Stimulated activated naive B cell treated with anti-CD40 and anti-IgM and Interleukin-4, amounts not matched to agents 10 μg/mL and 1 μg/mL and 100 μg/mL, for 72 hours (primary cell): ENCODE measurements at regions not wholly inside any gene's neighbourhood (a gene's known extent, or its start where the extent isn't known, plus 50 kb on each side); places are given as distances from the start of the nearest gene placed in this dataset.
"Not testable (repeated sequence)": the region's sequence is repeated elsewhere in the genome, so short reads cannot be mapped to it uniquely, and the experiment has no call there.

ENCODE experiments used
- ATAC-seq, 2 donors: fragments of 150-1000 bp; cut with Tn5 transposase; replicated peaks; 2 replicates each; pipeline ENCODE4 v1.10.0; 2021; ENCODE audit warnings: moderate library complexity in 1 of 2
- DNase-seq: peaks from one replicate; pipeline ENCODE4 v3.0.0; 2021
- H3K27ac Mint-ChIP-seq: one replicate; pipeline ENCODE4 v1.8.0; 2022; ENCODE audit warnings: mild to moderate bottlenecking, mixed read lengths
- H3K27me3 Mint-ChIP-seq, 2 donors: one replicate each; pipeline ENCODE4 v1.8.0; 2022; ENCODE audit warnings: mixed read lengths in 2 of 2
- H3K36me3 Mint-ChIP-seq, 2 donors: one replicate each; pipeline ENCODE4 v1.8.0; 2022; ENCODE audit warnings: mixed read lengths in 2 of 2, mild to moderate bottlenecking in 1 of 2
- H3K4me1 Mint-ChIP-seq, 2 donors: one replicate each; pipeline ENCODE4 v1.8.0; 2022; ENCODE audit warnings: mixed read lengths in 2 of 2, mild to moderate bottlenecking in 1 of 2
- H3K4me3 Mint-ChIP-seq, 2 donors: one replicate each; pipeline ENCODE4 v1.8.0; 2022; ENCODE audit warnings: mild to moderate bottlenecking in 2 of 2, mixed read lengths in 2 of 2, moderate library complexity in 1 of 2
- H3K9me3 Mint-ChIP-seq, 2 donors: one replicate each; pipeline ENCODE4 v1.8.0; 2022; ENCODE audit warnings: mixed read lengths in 2 of 2, mild to moderate bottlenecking in 1 of 2

- H3K27me3 Mint-ChIP-seq = peaks cover 31 to 34% of the 10 kb centered on the region in 2 donors
- H3K4me3 Mint-ChIP-seq = no peak overlapping the region
- no peaks in the 10 kb centered on the region for H3K4me1 Mint-ChIP-seq
- DNase-seq (no peak), ATAC-seq (no peak)
- H3K27ac Mint-ChIP-seq = no peak overlapping the region
- no peaks in the 10 kb centered on the region for H3K9me3 Mint-ChIP-seq
- H3K36me3 Mint-ChIP-seq = no peaks in the 10 kb centered on the region
These were observed 262.2 kb upstream of the MGAT5 start for GRCh38 chr2:133991606-133992168.

- H3K27me3 Mint-ChIP-seq = peaks cover 28 to 34% of the 10 kb centered on the region in 2 donors
- DNase-seq = no peak
These were observed 261.4 kb upstream of the MGAT5 start for GRCh38 chr2:133992454-133992853.

GRCh38 chr2:133993160-133993559 lies 260.7 kb upstream of the MGAT5 start:
- no peak for ATAC-seq
- Mint-ChIP-seq H3K27ac (no peak overlapping the region), H3K4me3 (no peak overlapping the region), H3K4me1 (no peaks in the 10 kb centered on the region), H3K9me3 (no peaks in the 10 kb centered on the region), H3K36me3 (no peaks in the 10 kb centered on the region), H3K27me3 (peaks cover 24 to 26% of the 10 kb centered on the region in 2 donors)
- DNase-seq = no peak

More at GRCh38 chr2:133992454-133992853, 261.4 kb upstream of the MGAT5 start:
- ATAC-seq = no peak
- Mint-ChIP-seq H3K4me3 (no peak overlapping the region), H3K27ac (no peak overlapping the region), H3K9me3 (no peaks in the 10 kb centered on the region), H3K36me3 (no peaks in the 10 kb centered on the region), H3K4me1 (no peaks in the 10 kb centered on the region)

- peaks cover 6 to 12% of the 10 kb centered on the region in 2 donors for H3K27me3 Mint-ChIP-seq
- DNase-seq, H3K4me1 Mint-ChIP-seq, H3K36me3 Mint-ChIP-seq, H3K27ac Mint-ChIP-seq, H3K9me3 Mint-ChIP-seq, H3K4me3 Mint-ChIP-seq, ATAC-seq: not testable (repeated sequence)
These were observed 255.1 kb upstream of the MGAT5 start for GRCh38 chr2:133998726-133999125.

- H3K27ac Mint-ChIP-seq = no peak overlapping the region
- H3K36me3 Mint-ChIP-seq = no peaks in the 10 kb centered on the region
- peaks cover 0 to 1% of the 10 kb centered on the region in 2 donors for H3K4me1 Mint-ChIP-seq
- H3K9me3 Mint-ChIP-seq = no peaks in the 10 kb centered on the region
- H3K4me3 Mint-ChIP-seq = no peak overlapping the region
- H3K27me3 Mint-ChIP-seq = peaks cover 15 to 18% of the 10 kb centered on the region in 2 donors
- DNase-seq (no peak), ATAC-seq (no peak)
These were observed 251.5 kb upstream of the MGAT5 start for GRCh38 chr2:134002391-134002790.

- DNase-seq = no peak
- Mint-ChIP-seq H3K4me3 (no peak overlapping the region), H3K4me1 (peaks cover 0 to 1% of the 10 kb centered on the region in 2 donors), H3K27ac (no peak overlapping the region), H3K36me3 (no peaks in the 10 kb centered on the region), H3K9me3 (no peaks in the 10 kb centered on the region), H3K27me3 (peaks cover 18 to 20% of the 10 kb centered on the region in 2 donors)
- no peak for ATAC-seq
These were observed 251.0 kb upstream of the MGAT5 start for GRCh38 chr2:134002921-134003320.

- ATAC-seq (no peak), DNase-seq (no peak)
- Mint-ChIP-seq H3K4me1 (peaks cover 0 to 1% of the 10 kb centered on the region in 2 donors), H3K27me3 (peaks cover 13 to 20% of the 10 kb centered on the region in 2 donors), H3K9me3 (no peaks in the 10 kb centered on the region), H3K36me3 (no peaks in the 10 kb centered on the region), H3K4me3 (no peak overlapping the region), H3K27ac (no peak overlapping the region)
These were observed 249.4 kb upstream of the MGAT5 start for GRCh38 chr2:134004467-134004866.

- DNase-seq = no peak
- Mint-ChIP-seq H3K4me3 (no peak overlapping the region), H3K27ac (no peak overlapping the region), H3K27me3 (peaks cover 6 to 20% of the 10 kb centered on the region in 2 donors), H3K36me3 (no peaks in the 10 kb centered on the region), H3K4me1 (no peaks in the 10 kb centered on the region), H3K9me3 (no peaks in the 10 kb centered on the region)
- no peak for ATAC-seq
These were observed 245.0 kb upstream of the MGAT5 start for GRCh38 chr2:134008837-134009236.

GRCh38 chr2:134009440-134009839 lies 244.4 kb upstream of the MGAT5 start:
- Mint-ChIP-seq H3K9me3 (peaks cover 0 to 3% of the 10 kb centered on the region in 2 donors), H3K27me3 (peaks cover 6 to 20% of the 10 kb centered on the region in 2 donors), H3K27ac (no peak overlapping the region), H3K4me1 (no peaks in the 10 kb centered on the region), H3K4me3 (no peak overlapping the region), H3K36me3 (no peaks in the 10 kb centered on the region)
- ATAC-seq (no peak), DNase-seq (no peak)

- not testable (repeated sequence) for H3K27ac Mint-ChIP-seq, H3K36me3 Mint-ChIP-seq, H3K4me3 Mint-ChIP-seq, H3K4me1 Mint-ChIP-seq, ATAC-seq, DNase-seq, H3K9me3 Mint-ChIP-seq
- H3K27me3 Mint-ChIP-seq = peaks cover 6 to 20% of the 10 kb centered on the region in 2 donors
These were observed 244.0 kb upstream of the MGAT5 start for GRCh38 chr2:134009906-134010305.

- Mint-ChIP-seq H3K9me3 (peaks cover 0 to 3% of the 10 kb centered on the region in 2 donors), H3K4me1 (no peaks in the 10 kb centered on the region), H3K36me3 (no peaks in the 10 kb centered on the region), H3K27ac (no peak overlapping the region), H3K27me3 (peaks cover 0 to 12% of the 10 kb centered on the region in 2 donors), H3K4me3 (no peak overlapping the region)
- DNase-seq (no peak), ATAC-seq (no peak)
These were observed 241.8 kb upstream of the MGAT5 start for GRCh38 chr2:134011936-134012586.

GRCh38 chr2:134014196-134014960 lies 239.5 kb upstream of the MGAT5 start:
- no peaks in the 10 kb centered on the region for H3K36me3 Mint-ChIP-seq
- ATAC-seq = no peak
- H3K27ac Mint-ChIP-seq = no peak overlapping the region
- H3K4me3 Mint-ChIP-seq = no peak overlapping the region
- peaks cover 0 to 6% of the 10 kb centered on the region in 2 donors for H3K27me3 Mint-ChIP-seq
- H3K9me3 Mint-ChIP-seq = peaks cover 0 to 3% of the 10 kb centered on the region in 2 donors
- H3K4me1 Mint-ChIP-seq = no peaks in the 10 kb centered on the region
- DNase-seq = no peak

- ATAC-seq (no peak), DNase-seq (no peak)
- Mint-ChIP-seq H3K4me1 (peaks cover 19 to 30% of the 10 kb centered on the region in 2 donors), H3K27me3 (peaks cover 0 to 3% of the 10 kb centered on the region in 2 donors), H3K4me3 (no peak overlapping the region), H3K9me3 (no peaks in the 10 kb centered on the region), H3K36me3 (no peaks in the 10 kb centered on the region), H3K27ac (no peak overlapping the region)
These were observed 234.0 kb upstream of the MGAT5 start for GRCh38 chr2:134019871-134020270.

GRCh38 chr2:134020608-134021007 lies 233.3 kb upstream of the MGAT5 start:
- H3K4me3 Mint-ChIP-seq = no peak overlapping the region
- no peaks in the 10 kb centered on the region for H3K36me3 Mint-ChIP-seq
- peaks cover 1 to 4% of the 10 kb centered on the region in 2 donors for H3K27me3 Mint-ChIP-seq
- no peak for DNase-seq
- H3K27ac Mint-ChIP-seq = no peak overlapping the region
- H3K4me1 Mint-ChIP-seq = peaks cover 19 to 30% of the 10 kb centered on the region in 2 donors
- ATAC-seq = peak in 1 of 2 donors; percentile 14
- no peaks in the 10 kb centered on the region for H3K9me3 Mint-ChIP-seq
